ENCODE measurements at regions not wholly inside any gene's neighbourhood (a gene's known extent, or its start where the extent isn't known, plus 50 kb on each side); places are given as distances from the start of the nearest gene placed in this dataset.

- Histone ChIP-seq H2AFZ (ENCODE audit: low read length) (no peak overlapping the region), H3K27ac (ENCODE audit: low read depth, low read length, poor library complexity, severe bottlenecking) (no peak overlapping the region), H4K20me1 (ENCODE audit: insufficient read depth, low read length) (no peaks in the 10 kb centered on the region), H3K4me2 (ENCODE audit: low read length) (no peak overlapping the region), H3F3A (ENCODE audit: insufficient read depth, low read length) (no peaks in the 10 kb centered on the region), H3K36me3 (ENCODE audit: insufficient read depth, low read length) (no peaks in the 10 kb centered on the region), H3K27me3 (ENCODE audit: insufficient read depth, low read length) (no peaks in the 10 kb centered on the region), H3K9ac (ENCODE audit: low read length) (no peak overlapping the region), H3K4me1 (ENCODE audit: insufficient read depth, low read length, severe bottlenecking) (no peaks in the 10 kb centered on the region), H3K9me3 (ENCODE audit: low read length) (no peaks in the 10 kb centered on the region), H3K79me2 (ENCODE audit: insufficient read depth, low read length) (no peaks in the 10 kb centered on the region), H3K4me3 (ENCODE audit: low read depth, low read length, poor library complexity, severe bottlenecking) (no peak overlapping the region), H3K9me2 (ENCODE audit: low read depth, low read length) (no peaks in the 10 kb centered on the region)
- TF ChIP-seq CTCF (IDR thresholded peaks at IDR 0.05; ENCODE audit: low read length) (no peak), EZH2 (IDR thresholded peaks at IDR 0.05; ENCODE audit: borderline replicate concordance, low read length) (no peak)
Measured at GRCh38 chr2:114281188-114281587, 161.3 kb upstream of the DPP10 start.

- TF ChIP-seq EZH2 (IDR thresholded peaks at IDR 0.05; ENCODE audit: borderline replicate concordance, low read length): no peak
- no peak for TF ChIP-seq CTCF (IDR thresholded peaks at IDR 0.05; ENCODE audit: low read length)
- Histone ChIP-seq H3K4me1 (ENCODE audit: insufficient read depth, low read length, severe bottlenecking) (no peaks in the 10 kb centered on the region), H3K4me3 (ENCODE audit: low read depth, low read length, poor library complexity, severe bottlenecking) (no peak overlapping the region), H3K9me2 (ENCODE audit: low read depth, low read length) (no peaks in the 10 kb centered on the region), H3K27ac (ENCODE audit: low read depth, low read length, poor library complexity, severe bottlenecking) (no peak overlapping the region), H3F3A (ENCODE audit: insufficient read depth, low read length) (no peaks in the 10 kb centered on the region), H2AFZ (ENCODE audit: low read length) (no peak overlapping the region), H4K20me1 (ENCODE audit: insufficient read depth, low read length) (no peaks in the 10 kb centered on the region), H3K4me2 (ENCODE audit: low read length) (no peak overlapping the region), H3K36me3 (ENCODE audit: insufficient read depth, low read length) (no peaks in the 10 kb centered on the region), H3K9ac (ENCODE audit: low read length) (no peak overlapping the region), H3K27me3 (ENCODE audit: insufficient read depth, low read length) (no peaks in the 10 kb centered on the region), H3K79me2 (ENCODE audit: insufficient read depth, low read length) (no peaks in the 10 kb centered on the region), H3K9me3 (ENCODE audit: low read length) (no peaks in the 10 kb centered on the region)
Measured at GRCh38 chr2:114283774-114284173, 158.7 kb upstream of the DPP10 start.

GRCh38 chr2:114286438-114286837, 156.0 kb upstream of the DPP10 start:
- TF ChIP-seq CTCF (IDR thresholded peaks at IDR 0.05; ENCODE audit: low read length): no peak
- TF ChIP-seq EZH2 (IDR thresholded peaks at IDR 0.05; ENCODE audit: borderline replicate concordance, low read length): no peak
- no peaks in the 10 kb centered on the region for H3K9me2 ChIP-seq (ENCODE audit: low read depth, low read length)
- no peak overlapping the region for H3K4me2 ChIP-seq (ENCODE audit: low read length)
- no peak overlapping the region for H3K9ac ChIP-seq (ENCODE audit: low read length)
- no peak overlapping the region for H3K4me3 ChIP-seq (ENCODE audit: low read depth, low read length, poor library complexity, severe bottlenecking)
- H3K9me3 ChIP-seq (ENCODE audit: low read length): no peaks in the 10 kb centered on the region
- no peaks in the 10 kb centered on the region for H3K79me2 ChIP-seq (ENCODE audit: insufficient read depth, low read length)
- no peaks in the 10 kb centered on the region for H3K4me1 ChIP-seq (ENCODE audit: insufficient read depth, low read length, severe bottlenecking)
- H3K36me3 ChIP-seq (ENCODE audit: insufficient read depth, low read length): no peaks in the 10 kb centered on the region
- no peaks in the 10 kb centered on the region for H3K27me3 ChIP-seq (ENCODE audit: insufficient read depth, low read length)
- no peak overlapping the region for H2AFZ ChIP-seq (ENCODE audit: low read length)
- H4K20me1 ChIP-seq (ENCODE audit: insufficient read depth, low read length): no peaks in the 10 kb centered on the region
- H3F3A ChIP-seq (ENCODE audit: insufficient read depth, low read length): no peaks in the 10 kb centered on the region
- no peak overlapping the region for H3K27ac ChIP-seq (ENCODE audit: low read depth, low read length, poor library complexity, severe bottlenecking)

All from OCI-LY1 (cell line).